Choroid plexus epithelial cell (primary cell): ENCODE measurements at regions not wholly inside any gene's neighbourhood (a gene's known extent, or its start where the extent isn't known, plus 50 kb on each side); places are given as distances from the start of the nearest gene placed in this dataset.

Experiments used
- DNase-seq: peaks from one replicate; pipeline ENCODE4 v3.0.0-alpha.2; 2010; ENCODE audit warnings: low read depth
- H3K4me3 ChIP-seq: 2 replicates; pipeline ENCODE4 v1.5.1; 2011; ENCODE audit warnings: low read depth, mild to moderate bottlenecking, control low read depth, low read length, moderate library complexity
- CTCF ChIP-seq: conservative IDR thresholded peaks from 2 replicates; pipeline ENCODE4 v1.5.1; 2011; ENCODE audit warnings: low read depth, mild to moderate bottlenecking, control low read depth, inconsistent platforms, low read length, moderate library complexity

GRCh38 chr5:2598503-2598902 lies 153.0 kb downstream of the IRX2 start:
- no peak overlapping the region for H3K4me3 ChIP-seq
- DNase-seq = no peak
- TF ChIP-seq CTCF = no peak

GRCh38 chr5:2594701-2595100 lies 156.8 kb downstream of the IRX2 start:
- H3K4me3 ChIP-seq = no peak overlapping the region
- no peak for TF ChIP-seq CTCF
- no peak for DNase-seq

- no peak for DNase-seq
- TF ChIP-seq CTCF = no peak
Observed at GRCh38 chr5:2592766-2593165, 158.7 kb downstream of the IRX2 start.

GRCh38 chr5:2591777-2592453 lies 159.6 kb downstream of the IRX2 start:
- TF ChIP-seq CTCF = no peak
- no peak for DNase-seq
- no peak overlapping the region for H3K4me3 ChIP-seq

More at GRCh38 chr5:2592766-2593165, 158.7 kb downstream of the IRX2 start:
- H3K4me3 ChIP-seq = no peak overlapping the region

GRCh38 chr5:2588850-2589501 lies 162.5 kb downstream of the IRX2 start:
- TF ChIP-seq CTCF = no peak
- no peak overlapping the region for H3K4me3 ChIP-seq
- no peak for DNase-seq

- H3K4me3 ChIP-seq = no peak overlapping the region
- TF ChIP-seq CTCF = no peak
- DNase-seq = no peak
Observed at GRCh38 chr5:2587189-2588031, 164.1 kb downstream of the IRX2 start.
